ENCODE measurements at regions not wholly inside any gene's neighbourhood (a gene's known extent, or its start where the extent isn't known, plus 50 kb on each side); places are given as distances from the start of the nearest gene placed in this dataset.
A peak's percentile ranks its signal among the peaks of the same experiment; 100 is the strongest.

DNA sequence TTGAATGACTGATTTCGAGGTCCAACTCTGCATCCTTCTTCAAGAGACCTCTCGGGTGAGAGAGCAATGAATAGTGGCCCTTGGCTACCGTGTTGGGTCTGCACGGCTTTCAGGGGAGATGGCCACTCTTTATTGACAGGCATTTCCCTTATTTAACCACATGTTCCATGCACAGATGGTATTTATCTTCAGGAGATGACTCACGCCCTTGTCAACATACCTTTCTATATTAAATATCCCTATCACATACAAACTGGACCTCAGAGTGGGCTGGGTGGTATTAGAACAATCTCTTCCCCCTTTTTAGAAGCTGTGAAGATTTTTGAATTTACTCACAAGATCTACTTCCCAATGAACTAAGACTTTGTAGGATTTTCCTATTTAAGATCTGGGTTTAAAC, 109.6 kb upstream of the CDC42EP3 start:
- H3K4me1 ChIP-seq = peaks cover 11 to 57% (median 18%) of the 10 kb centered on the region in 4 donors
- peak overlapping the region; percentile 57 to 82 (median 71) for H3K27ac ChIP-seq
- TF ChIP-seq, protein P1, sequence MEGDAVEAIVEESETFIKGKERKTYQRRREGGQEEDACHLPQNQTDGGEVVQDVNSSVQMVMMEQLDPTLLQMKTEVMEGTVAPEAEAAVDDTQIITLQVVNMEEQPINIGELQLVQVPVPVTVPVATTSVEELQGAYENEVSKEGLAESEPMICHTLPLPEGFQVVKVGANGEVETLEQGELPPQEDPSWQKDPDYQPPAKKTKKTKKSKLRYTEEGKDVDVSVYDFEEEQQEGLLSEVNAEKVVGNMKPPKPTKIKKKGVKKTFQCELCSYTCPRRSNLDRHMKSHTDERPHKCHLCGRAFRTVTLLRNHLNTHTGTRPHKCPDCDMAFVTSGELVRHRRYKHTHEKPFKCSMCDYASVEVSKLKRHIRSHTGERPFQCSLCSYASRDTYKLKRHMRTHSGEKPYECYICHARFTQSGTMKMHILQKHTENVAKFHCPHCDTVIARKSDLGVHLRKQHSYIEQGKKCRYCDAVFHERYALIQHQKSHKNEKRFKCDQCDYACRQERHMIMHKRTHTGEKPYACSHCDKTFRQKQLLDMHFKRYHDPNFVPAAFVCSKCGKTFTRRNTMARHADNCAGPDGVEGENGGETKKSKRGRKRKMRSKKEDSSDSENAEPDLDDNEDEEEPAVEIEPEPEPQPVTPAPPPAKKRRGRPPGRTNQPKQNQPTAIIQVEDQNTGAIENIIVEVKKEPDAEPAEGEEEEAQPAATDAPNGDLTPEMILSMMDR (IDR thresholded peaks at IDR 0.05) = no peak
- no peak for TF ChIP-seq POLR2A (IDR thresholded peaks at IDR 0.05)
- peak in 1 of 3 donors; percentile 49 for TF ChIP-seq POLR2AphosphoS5 (IDR thresholded peaks at IDR 0.05)
- WGBS, 2 donors (ENCODE audit: low coverage in 1 of 2) = 56 to 87% methylated on average over 3 to 5 of the region's 5 CpGs
- in situ Hi-C loops (cut with MboI; ENCODE audit: low pct_ligation_motif_present in 1 of 4, low pct_unique_long_range_greater_than_20kb in 1 of 4, low sequenced_read_pairs in 3 of 4) = no loop called here
- no peaks in the 10 kb centered on the region for H3K9me3 ChIP-seq
- no peaks in the 10 kb centered on the region for H3K27me3 ChIP-seq
- H3K4me3 ChIP-seq = no peak overlapping the region
- H3K36me3 ChIP-seq = no peaks in the 10 kb centered on the region
- no peak for DNase-seq
- intact Hi-C loops (cut with DNase I; ENCODE audit: low total_unique reads) = no loop called here

DNA sequence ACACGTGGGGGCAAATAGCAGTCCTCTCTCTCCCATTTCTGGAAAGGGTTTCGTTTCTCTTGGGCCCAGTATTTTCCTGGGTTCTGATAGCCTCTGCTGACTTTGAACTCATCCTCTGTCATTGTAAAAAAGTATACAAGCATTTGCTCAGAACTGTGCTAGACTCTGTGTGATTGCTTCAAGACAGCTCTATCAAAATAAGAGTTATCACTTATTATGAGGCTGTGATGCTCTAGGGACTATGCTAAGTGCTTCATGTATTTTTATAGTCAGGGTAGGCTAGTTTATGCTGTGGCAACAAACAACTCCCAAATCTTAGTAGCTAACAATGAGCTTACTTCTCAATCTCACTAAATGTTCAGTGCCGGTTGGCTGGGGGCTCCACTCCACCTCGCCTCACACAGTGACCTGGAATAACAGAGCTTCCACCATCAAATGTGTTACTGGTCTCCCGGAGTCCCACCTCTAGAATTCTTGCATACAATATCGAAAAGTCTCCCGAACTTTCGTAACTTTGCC, 110.8 kb upstream of the CDC42EP3 start:
- H3K9me3 ChIP-seq = no peaks in the 10 kb centered on the region
- peak overlapping the region; percentile 57 to 82 (median 71) for H3K27ac ChIP-seq
- in situ Hi-C loops (cut with MboI; ENCODE audit: low pct_ligation_motif_present in 1 of 4, low pct_unique_long_range_greater_than_20kb in 1 of 4, low sequenced_read_pairs in 3 of 4) = no loop called here
- H3K4me1 ChIP-seq = peaks cover 14 to 66% (median 17%) of the 10 kb centered on the region in 4 donors
- no peaks in the 10 kb centered on the region for H3K36me3 ChIP-seq
- H3K27me3 ChIP-seq = no peaks in the 10 kb centered on the region
- H3K4me3 ChIP-seq = no peak overlapping the region
- DNase-seq = no peak
- intact Hi-C loops (cut with DNase I; ENCODE audit: low total_unique reads) = no loop called here
- WGBS, 2 donors (ENCODE audit: low coverage in 1 of 2) = 79 to 80% methylated on average over 3 to 8 of the region's 8 CpGs
- TF ChIP-seq, protein P1 (IDR thresholded peaks at IDR 0.05) = no peak
- TF ChIP-seq EP300 (IDR thresholded peaks at IDR 0.05; ENCODE audit: low read depth) = no peak
- TF ChIP-seq POLR2AphosphoS5 (IDR thresholded peaks at IDR 0.05) = no peak
- no peak for TF ChIP-seq POLR2A (IDR thresholded peaks at IDR 0.05)

DNA sequence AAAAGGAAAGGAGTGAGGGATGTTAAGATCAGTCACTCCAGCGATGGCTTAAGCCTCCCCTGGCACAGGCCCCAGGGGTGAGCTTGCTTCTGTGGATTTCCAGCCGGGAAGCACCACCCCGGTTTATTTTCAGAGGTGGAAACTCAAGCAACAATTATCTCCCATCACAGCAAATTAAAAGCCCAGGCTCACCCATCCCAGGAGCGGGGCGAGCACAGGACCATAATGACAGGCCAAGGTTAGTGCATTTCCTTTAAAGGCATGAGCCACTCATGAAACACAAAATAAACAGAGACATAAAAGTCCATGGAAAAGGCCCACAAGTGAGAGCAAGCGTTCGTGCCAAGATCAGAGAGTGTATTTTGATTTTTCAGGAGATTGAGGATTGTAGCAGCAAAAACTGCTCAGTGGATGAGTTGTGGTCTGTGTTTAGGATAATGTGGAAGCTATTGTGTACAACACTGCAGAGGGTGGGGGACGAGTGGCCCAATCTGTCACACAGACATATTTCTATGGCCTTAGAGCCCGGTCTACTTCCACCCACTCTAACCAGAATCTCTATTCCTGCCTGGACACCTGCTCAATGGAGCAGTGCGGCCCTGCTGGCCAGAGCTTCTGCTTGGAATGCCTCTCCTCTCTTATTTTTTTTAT, 111.4 kb upstream of the CDC42EP3 start:
- TF ChIP-seq POLR2A (IDR thresholded peaks at IDR 0.05) (no peak), POLR2AphosphoS5 (IDR thresholded peaks at IDR 0.05) (peak in 1 of 3 donors; percentile 28)
- 59 to 75% methylated on average over 1 to 10 of the region's 10 CpGs for WGBS, 2 donors (ENCODE audit: low coverage in 1 of 2)
- in situ Hi-C loops (cut with MboI; ENCODE audit: low pct_ligation_motif_present in 1 of 4, low pct_unique_long_range_greater_than_20kb in 1 of 4, low sequenced_read_pairs in 3 of 4) (no loop called here), intact Hi-C loops (cut with DNase I; ENCODE audit: low total_unique reads) (no loop called here)
- Histone ChIP-seq H3K27me3 (no peaks in the 10 kb centered on the region), H3K36me3 (no peaks in the 10 kb centered on the region), H3K4me1 (peaks cover 14 to 71% (median 17%) of the 10 kb centered on the region in 4 donors), H3K9me3 (peaks cover 0 to 1% of the 10 kb centered on the region in 2 donors), H3K27ac (peak overlapping the region; percentile 57 to 82 (median 71)), H3K4me3 (no peak overlapping the region)
- peak; percentile 31 for DNase-seq

DNA sequence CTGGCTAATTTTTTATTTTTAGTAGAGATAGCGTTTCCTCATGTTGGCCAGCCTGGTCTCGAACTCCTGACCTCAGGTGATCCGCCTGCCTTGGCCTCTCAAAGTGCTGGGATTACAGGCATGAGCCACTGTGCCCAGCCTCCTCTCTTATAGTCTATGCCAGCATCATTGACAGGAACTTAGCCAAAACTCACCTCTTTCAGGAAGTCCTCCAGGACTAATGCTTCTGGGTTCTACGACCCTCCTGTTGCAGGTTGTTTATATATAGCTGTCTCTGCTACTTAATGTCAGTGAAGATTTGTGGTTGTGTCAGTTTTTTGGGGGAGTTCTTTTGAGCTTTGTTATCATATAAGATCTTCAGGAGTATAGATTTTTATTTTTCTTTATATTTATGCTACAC, 112.1 kb upstream of the CDC42EP3 start:
- TF ChIP-seq, protein P1 (IDR thresholded peaks at IDR 0.05) = no peak
- TF ChIP-seq POLR2A (IDR thresholded peaks at IDR 0.05) (no peak), POLR2AphosphoS5 (IDR thresholded peaks at IDR 0.05) (no peak), EP300 (IDR thresholded peaks at IDR 0.05; ENCODE audit: low read depth) (no peak)
- Histone ChIP-seq H3K4me3 (no peak overlapping the region), H3K4me1 (peaks cover 14 to 66% (median 14%) of the 10 kb centered on the region in 4 donors), H3K27ac (peak overlapping the region; percentile 57 to 82 (median 71)), H3K9me3 (peaks cover 5 to 8% of the 10 kb centered on the region in 2 donors), H3K36me3 (no peaks in the 10 kb centered on the region), H3K27me3 (no peaks in the 10 kb centered on the region)
- in situ Hi-C loops (cut with MboI; ENCODE audit: low pct_ligation_motif_present in 1 of 4, low pct_unique_long_range_greater_than_20kb in 1 of 4, low sequenced_read_pairs in 3 of 4) = no loop called here
- WGBS, 2 donors (ENCODE audit: low coverage in 1 of 2) = 70 to 87% methylated on average over 3 to 4 of the region's 4 CpGs
- intact Hi-C loops (cut with DNase I; ENCODE audit: low total_unique reads) = no loop called here
- no peak for DNase-seq

All from transverse colon (tissue), 4 donors.